T-helper 2 cell treated with Interferon-gamma antibody and Interleukin-4, amounts not matched to agents 100 ng/mL and 5 ng/mL, for 36 hours (primary cell): ENCODE measurements at regions not wholly inside any gene's neighbourhood (a gene's known extent, or its start where the extent isn't known, plus 50 kb on each side); places are given as distances from the start of the nearest gene placed in this dataset.

Source experiments
- intact Hi-C: fragments of 100-400 bp; cut with micrococcal nuclease; formaldehyde crosslinking; loops from one replicate; pipeline ENCODE4 v1.15.1; 2023

DNA sequence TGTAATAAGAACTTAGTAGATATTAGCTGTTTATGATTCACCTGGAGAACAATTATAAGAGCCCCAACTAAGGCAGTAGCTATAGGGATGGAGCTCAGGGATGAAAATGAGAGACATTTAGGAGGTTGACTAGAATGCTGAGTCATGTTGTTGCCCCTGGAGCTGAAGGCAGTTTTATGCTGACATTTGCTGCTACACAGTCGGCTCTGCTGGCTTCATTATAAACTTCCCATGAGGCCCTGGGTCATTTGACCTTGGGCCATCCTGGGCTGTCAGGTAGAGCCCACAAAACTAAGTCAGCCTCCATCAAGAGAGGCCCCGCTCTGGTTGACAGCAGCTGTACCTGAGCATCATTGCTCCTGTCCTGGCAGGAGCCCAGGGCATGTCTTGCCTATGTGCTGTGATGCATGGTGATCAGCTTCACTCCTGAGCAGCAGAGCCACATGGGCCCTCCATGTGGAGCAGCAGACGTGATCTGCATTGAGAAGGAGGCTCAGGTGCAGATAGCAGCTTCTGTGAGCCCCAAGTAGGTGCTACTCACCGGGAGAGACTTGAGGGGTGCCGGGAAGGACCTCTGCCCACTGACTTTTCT is 112.4 kb downstream of the TBX19 start:
- intact Hi-C loops = no loop called here

DNA sequence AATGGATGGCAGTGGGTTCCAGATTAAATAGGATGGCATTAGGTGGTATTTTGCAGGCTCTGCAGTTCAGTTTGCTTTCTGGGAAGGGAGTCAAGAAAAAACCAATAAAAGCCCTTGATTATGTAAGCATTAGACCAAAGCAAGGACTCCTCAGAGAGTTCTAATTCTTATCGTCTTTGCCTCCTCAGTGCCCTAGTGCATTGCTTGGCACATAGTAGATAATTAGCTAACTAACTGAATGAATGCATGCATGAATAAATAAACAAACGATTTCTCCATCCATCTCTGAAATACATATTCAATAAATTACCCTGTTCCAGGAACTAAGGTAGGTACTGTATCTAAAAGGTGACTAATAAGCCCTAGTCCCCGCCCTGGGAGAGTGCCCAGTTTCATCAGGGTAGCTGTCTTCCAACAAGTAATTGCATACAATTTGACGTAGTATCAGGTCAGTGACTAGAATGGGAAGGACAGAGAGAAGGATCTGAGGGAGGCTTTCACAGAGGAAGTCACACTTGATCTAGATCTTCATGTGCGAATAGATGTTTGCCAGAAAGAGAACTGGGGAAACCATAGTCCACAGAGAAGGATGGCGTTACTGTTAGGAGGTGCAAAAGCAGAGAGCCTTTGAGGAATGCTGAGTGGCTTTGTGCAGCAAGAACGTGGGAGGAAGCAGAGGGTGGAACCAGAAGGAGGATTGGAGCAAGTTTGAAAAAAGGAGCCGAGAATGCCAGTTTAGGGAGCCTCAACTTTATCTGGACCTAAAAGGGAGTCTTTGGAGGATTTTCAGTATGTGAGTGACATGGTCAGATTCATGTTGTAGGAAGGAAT is 111.4 kb downstream of the TBX19 start:
- intact Hi-C loops = no loop called here

DNA sequence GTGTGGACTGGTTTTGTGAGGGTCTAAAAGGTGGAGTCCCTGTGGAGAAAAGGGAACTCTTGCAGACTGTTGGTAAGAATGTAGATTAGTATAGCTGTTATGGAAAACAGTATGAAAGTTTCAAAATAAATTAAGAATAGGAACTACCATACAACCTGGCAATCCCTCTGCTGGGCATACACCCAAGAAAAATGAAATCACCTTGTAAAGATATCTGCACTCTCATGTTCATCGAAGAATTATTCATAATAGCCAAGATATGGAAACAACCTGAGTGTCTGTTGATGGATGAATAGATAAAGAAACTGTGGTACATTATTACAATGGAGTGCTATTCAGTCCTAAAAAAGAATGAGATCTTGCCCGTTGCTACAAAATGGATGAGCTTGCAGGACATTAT is 109.6 kb downstream of the TBX19 start:
- intact Hi-C loops = no loop called here

DNA sequence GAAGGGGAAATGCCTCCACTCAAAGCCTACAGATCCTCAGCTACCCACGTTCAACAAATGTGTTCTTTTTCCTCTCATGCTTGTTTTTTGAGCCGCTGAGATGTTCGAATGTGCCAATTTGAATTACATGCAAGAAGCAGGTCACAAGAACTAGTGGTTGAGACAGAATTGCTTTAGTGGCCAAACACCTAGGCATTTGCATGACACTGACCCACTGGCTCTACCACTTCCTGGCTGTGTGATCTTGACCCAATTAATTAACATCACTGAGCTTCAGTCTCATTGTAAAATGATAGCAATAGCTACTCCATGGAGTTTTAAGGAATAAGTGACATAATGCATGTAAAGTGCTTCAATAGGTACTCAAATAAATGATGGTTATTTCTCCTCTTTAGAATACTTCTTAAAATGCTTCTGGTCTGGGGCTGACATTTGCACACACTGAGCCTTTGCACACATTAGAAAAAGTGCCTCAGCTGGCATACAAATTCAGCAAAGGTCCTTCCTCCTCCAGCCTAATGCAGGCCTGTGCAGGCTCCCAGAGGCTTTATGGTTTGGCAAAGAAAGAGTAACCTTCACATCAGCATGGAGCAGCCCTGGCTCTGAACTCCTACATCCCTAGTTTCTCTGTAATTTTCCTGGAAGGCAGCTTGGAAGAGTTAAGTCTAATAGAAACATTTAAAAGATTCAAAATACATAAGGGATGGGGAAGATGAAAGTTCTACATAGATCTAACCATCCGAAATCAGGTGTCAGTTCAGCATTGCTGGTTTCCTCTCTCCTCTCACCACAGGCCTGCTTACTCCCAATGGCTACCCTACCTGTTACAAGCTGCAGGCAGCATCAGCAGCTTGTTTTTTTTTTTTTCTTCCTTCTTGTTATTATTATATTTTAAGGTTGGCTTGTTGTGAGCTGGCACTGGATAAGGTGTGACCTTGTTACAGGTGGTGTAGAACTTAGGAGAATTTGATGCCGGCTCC is 107.4 kb downstream of the TBX19 start:
- intact Hi-C loops = no loop called here

DNA sequence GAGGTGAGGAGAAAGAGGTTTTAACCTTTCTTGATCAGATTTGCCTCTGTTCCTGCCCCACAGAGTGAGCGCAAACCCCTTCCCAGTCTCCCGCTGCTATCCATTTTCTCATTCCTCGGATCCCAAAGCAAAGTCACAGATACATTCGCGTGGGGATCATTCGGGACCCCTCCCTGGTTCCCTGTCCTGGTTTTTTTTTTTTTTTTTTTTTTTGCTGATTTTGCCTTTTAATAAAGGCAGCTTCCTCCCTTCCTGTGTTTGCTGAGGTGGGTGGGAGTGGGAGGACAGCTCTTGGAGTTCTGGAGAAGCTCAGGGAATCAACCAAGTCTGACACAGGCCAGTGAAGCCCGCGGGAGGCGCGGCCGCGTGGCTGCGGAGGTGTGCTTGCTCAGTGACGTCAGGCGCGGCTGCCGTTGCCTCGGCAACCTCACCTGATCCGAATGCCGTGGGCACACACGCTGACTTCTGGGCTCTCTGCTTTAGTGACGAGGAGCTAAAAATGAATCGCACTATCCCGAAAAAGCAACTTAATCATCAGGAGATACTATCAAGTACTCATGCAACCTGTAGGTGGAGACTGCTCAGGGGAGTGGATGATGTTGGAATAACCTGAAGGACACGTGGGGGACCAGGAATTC is 106.4 kb downstream of the TBX19 start:
- intact Hi-C loops = no loop called here

DNA sequence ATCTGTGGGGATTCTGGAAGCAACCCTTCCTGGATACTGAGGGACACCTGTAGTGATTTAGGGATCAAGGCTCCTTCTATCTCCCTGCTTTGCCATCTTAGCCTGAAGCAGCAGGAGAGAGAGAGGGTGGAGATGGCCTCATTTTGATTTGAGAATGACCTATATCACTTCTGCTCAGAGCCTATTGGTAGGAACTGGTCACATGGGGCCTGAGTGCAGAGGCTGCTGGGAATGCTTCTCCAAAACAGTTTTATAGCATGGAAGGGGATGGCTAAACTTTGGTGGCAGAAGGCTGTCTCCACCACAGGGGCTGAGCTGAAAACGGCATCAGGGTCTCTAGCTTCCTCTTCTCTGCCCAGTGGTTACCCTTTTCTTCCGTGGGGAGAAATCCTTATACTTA is 105.8 kb downstream of the TBX19 start:
- intact Hi-C loops = no loop called here

DNA sequence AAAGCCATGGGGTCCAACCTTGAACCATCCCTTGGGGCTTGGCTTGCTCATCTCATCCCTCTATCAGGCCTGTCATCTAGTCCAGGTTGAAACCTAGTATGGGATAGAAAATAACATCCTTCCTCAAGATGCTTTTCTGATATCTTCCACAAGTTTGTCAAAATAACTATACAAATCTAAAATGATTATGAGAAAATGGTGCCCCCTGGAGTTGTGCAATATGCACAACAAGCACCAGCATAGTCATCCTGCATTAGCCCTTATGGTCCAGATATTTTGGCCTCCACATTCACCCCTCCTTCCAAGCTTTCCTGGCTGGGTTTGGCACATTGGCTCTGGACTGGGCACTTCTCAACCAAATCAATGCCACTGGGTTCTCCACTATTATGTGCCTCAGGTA is 101.2 kb downstream of the TBX19 start:
- intact Hi-C loops = no loop called here

DNA sequence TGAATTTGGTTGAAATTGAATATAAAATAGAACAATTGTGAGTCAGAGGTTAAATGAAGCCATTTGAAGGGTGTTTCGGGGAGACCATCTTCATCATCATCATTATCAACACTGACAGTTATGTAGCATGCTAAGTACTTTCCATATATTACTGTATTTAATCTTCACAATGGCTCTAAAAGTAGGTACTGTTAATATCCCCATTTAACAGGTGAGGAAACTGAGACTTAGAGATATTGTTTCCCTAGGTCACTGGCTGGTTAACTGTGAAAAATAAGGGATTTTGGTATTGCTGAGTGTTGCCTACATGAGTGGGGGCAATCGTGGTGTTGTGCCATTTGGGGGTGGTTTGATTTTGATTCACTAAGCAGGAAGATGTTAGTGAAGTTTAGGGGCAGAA is 100.3 kb downstream of the TBX19 start:
- intact Hi-C loops = no loop called here

DNA sequence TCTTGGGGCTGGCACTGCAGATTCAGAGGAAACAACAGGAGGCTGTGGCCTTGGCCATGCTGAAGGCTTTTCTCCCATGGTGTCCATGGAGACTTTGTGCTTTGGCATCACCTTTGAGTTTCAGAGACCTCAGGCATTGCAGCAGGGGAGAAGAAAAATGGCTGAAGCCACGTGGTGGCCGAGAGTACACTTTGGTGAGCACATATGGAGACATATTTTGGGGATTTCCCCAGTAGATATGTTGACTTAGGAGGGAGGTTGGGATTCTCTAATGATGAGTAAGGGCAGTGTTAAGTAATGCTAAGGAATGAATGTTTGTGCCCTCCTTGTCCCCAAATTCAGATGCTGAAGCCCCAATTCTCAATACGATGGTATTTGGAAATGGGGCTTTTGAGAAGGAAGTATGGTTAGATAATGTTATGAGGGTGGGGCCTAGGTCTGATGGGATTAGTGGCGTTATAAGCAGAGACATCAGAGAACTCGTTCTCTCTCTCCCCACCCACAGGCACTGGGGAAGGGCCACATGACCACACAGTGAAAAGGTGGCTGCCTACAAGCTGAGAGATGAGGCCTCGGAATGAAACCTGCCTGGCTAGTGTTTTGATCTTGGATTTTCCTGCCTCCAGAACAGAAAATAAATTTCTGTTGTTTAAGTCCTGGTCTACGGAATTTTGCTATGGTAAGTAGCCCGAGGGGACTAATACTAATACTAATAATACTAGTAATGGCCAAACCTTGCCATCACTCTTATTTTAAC is 98.6 kb downstream of the TBX19 start:
- intact Hi-C loops = no loop called here

DNA sequence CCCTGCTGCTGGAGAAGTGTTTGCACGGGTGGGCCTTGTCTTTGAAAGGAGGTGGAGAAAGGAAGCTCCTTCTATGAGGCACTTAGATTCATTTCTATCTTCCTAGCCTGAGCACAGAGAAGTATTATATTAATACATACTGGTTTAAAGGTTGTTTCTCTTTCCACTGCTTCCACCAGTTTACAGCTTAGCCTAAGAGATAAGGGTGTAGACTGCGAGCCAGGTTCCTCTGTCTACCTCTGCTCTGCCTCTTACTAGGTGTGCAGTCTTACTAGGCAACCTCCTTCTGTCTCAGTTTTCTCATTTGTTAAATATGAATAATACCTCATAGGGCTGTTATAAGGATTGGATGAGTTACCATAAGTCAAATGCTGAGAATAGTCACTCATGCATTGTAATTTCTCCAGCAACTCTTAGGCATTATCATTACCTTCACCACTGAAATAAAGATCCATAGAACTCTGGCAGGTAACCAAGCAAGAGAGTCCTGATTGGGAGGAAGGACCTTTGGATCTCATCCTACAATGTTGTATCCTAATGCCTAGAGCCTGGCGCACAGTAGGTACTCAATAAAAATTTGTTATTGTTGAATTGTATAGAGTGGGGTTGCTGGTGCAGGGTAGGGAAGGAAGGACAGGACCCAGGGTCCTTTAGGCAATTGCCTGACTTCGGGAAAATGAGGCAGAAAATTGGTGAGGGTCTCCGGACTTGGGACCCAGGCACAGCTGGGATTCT is 95.1 kb downstream of the TBX19 start:
- intact Hi-C loops = no loop called here

DNA sequence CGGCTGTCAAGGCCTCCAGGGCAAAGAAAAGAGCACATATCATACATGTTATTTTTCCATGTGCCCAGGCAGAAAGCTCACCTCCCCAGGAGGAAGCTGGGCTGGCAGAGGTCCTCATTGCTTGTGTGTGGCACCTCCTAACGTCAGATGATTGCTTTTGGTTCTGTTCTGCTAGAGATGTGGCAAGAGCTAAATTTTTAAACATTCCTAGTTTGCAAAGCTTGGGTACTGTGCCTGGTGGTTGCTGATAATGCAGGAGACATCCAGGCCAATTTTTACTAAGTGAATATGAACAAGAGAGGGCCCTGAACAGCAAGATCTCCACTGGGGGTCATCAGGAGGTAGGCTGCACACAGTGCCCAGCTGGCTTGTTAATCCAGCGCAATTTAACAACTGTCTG is 93.9 kb downstream of the TBX19 start:
- intact Hi-C loops = no loop called here

DNA sequence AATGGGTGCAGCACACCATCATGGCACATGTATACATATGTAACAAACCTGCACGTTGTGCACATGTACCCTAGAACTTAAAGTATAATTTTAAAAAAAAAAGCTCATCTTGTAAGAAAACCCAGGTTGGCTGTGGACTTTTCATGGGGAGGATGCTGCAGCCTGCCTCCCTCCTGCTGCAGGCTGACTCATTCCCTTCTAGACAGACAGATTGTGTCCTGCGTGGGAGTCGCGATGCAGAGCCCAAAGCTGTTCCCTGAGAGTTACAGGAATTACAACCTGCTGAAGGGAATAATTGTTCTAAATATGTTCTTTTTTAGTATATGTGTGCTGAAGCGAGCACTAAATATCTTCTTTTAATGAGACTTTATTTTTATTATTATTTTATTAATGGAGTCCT is 93.2 kb downstream of the TBX19 start:
- intact Hi-C loops = no loop called here

DNA sequence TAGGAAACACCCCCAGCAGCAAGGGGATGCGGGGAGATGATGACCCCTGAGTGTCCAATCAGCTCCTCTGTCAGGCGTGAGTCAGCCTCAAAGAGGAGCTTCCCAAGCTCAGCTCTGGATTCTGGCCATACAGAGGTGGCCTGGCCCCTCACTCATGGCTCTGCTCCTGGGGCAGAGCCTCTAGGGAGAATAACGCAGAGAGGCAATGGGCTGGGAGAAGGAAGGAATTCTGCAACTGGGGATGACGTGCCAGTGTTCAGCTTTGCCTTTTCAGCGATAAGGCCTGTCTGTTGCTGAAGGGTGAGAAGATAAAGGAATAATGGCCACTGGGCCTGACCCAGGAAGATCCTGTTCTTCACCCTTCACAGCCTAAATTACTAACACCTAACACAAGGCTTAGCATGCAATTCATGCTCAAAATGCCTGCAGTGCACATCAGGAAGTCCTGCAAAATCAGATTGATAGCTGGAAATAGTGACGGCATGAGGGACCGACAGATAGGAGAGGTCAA is 92.2 kb downstream of the TBX19 start:
- intact Hi-C loops = no loop called here

DNA sequence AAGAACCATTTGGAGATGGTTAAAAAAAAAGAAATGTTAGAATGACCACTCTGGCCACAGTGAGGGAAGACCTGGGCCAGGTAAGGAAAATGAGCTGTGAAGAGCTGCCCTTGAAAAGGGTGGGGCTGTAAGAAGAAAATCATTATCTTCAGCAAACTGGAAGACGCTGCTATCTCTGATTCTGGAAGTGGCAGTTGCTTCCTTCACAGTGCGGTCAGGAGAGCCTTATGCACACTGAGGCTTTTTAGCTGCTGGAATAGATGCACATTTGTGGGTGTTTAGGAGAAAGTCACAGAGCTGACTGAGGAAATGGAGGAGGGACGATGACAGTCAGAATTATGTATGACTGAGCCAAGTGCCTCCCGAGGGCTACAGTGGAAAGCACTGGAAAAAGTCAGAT is 91.6 kb downstream of the TBX19 start:
- intact Hi-C loops = no loop called here

DNA sequence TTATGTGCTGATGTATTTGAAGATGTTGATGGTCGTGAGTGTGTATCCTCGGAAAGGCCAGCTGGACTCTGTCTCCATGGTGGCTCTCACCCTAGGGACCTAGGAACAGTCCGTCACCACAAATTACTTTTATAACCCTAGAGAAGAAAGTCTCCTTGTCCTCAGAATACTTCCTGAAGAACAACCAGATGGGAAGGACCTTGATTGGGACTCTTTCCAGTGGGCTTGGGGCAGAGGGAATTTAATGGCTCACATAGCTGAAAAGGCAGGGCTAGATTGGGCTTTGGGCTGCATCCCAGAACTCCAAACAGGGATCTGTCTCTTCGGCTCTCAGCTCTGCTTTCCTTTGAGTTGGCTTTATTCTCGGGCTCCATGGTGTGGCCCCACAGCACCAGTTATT is 90.8 kb downstream of the TBX19 start:
- intact Hi-C loops = no loop called here

DNA sequence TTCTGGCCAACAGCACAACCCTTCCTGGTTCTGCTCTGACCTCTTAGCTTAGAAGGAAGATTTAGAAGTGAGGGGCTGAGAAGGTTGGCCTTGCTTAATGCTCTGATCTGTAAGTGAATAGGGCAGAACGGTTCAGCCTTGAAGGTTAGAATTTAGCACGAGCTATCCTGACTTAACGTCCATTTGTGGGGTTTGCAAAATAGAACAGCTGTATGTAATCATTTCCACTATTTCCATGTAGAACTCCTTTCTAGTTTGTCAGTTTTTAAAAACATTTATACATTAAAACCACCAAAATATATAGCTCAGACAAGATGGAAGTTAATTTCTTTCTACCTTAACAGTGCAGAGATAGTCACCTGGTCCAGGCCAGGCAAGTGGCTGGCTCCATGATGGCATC is 89.9 kb downstream of the TBX19 start:
- intact Hi-C loops = no loop called here

DNA sequence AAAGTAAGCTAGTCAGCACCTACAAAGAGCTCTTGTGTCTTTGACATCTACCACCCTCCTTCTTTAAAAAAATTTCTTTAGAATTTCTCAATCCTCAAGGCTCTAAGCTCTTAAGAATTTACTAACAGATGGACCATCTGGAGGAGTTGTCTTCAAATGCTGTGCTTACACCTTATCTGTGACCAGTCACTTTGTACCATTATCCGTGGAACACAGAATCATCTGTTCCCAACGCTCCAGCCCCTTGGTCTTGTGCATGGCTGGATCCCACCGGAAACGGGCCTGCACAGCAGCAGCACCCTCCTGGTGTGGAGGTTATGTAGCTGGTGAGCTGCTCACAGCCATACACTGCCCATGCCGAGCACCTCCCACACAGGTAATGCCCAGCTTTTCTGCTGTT is 89.0 kb downstream of the TBX19 start:
- intact Hi-C loops = no loop called here

DNA sequence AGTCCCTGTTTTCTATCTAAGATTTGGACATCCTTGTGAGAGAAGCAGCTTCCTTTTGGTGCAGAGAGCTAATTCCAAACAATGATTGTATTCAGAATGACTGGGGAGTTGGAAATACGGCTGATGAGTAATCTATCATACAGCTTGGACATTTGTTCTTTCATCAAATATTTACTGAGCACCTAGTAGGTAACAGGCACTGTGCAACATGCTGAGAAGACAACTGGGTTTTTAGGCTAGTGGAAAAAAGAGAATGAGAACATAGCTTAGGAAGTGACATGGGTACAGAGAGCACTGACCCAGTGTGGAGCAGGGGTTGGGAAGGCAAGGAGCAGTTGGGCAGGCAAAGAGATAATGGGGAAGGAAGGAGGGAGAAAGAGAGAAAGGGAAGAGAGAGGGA is 87.5 kb downstream of the TBX19 start:
- intact Hi-C loops = no loop called here

DNA sequence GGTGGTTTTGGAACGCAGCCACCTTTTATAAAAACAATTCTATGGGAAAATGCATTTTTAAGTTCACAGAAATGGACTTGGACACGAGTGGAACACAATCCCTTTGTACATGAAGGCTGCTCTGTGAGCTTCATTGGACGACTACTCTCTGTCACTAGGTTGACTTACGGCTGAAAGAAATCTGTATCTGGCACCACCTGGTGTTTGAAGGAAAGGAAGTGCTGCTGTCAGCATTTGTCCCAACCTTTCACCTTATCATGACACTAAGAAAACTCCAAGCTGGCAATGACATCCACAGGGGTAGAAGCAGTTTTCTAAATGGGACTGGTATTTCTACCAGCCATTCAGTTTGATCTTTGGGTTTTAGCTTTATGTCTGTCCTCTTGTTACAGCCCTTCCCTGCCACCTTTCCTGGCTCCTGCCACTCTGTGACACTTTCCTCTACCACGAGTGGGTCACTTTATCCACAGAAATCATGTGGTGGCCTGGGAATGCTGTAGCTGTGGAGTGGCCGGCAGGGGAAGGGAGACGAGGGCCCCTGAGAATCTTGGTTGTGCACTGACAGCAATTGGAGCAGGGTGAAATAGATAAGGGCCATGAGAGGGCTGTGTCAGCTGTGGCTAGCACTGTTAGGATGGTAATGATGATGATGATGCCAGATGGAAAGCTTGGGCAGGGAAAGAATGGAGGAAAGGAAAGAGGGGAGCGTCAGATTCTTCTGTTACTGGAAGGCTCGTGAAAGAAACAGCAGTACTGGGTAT is 85.2 kb downstream of the TBX19 start:
- intact Hi-C loops = no loop called here
